HG02610 (cell line): ENCODE measurements at regions not wholly inside any gene's neighbourhood (a gene's known extent, or its start where the extent isn't known, plus 50 kb on each side); places are given as distances from the start of the nearest gene placed in this dataset.

Source experiments
- ATAC-seq: cut with Tn5 transposase; IDR thresholded peaks from one replicate; pipeline ENCODE4 v1.9.1; 2021; ENCODE audit warnings: mild to moderate bottlenecking, moderate library complexity; ENCODE audit not compliant: unreplicated experiment

- ATAC-seq: no peak
These were observed 50.5 kb upstream of the ZNF438 start for GRCh38 chr10:31081937-31082840.

DNA sequence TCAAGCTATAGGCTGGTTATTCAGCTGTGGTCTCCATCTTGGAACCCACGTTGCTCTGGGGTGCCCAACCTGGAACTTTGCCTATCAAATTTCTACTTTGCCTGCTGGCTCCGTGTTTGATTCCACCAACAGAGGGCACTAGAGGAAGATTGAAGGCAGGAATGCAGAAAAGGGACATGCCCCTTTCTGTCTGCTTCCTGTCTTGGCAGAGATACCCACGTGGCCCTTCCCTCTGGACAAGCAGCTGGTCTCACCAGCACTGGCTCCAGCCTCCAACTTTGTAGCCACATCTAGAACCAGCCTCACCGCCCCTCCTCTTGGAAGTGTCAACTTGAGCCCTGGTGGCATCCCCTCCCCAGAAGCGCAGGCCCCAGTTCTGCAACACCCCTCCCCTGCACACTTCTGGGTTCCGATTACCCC, 52.1 kb upstream of the ZNF438 start:
- no peak for ATAC-seq

DNA sequence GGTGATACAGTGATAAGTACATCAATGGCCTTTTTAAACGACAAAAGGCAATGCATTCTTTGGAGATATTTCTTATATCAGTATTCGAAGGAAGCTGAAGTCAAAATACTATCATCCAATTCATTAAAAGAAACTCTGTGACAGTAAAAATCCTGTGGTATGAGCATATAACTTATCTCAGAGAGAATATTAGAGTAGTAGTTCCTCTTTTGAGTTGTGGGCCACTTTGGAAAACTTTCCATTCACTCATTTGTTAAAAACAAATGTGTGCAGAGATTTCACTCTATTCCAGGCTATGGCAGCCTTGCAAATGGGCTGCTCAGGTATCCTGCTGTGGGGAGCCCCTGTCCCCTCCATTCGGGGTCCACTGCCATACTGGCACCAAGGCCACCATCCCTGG, 55.3 kb upstream of the ZNF438 start:
- ATAC-seq: no peak

GRCh38 chr10:31087851-31088250, 56.2 kb upstream of the ZNF438 start:
- ATAC-seq: no peak

GRCh38 chr10:31090894-31091607, 59.4 kb upstream of the ZNF438 start:
- ATAC-seq: peak; percentile 95

- ATAC-seq: no peak
These were observed 64.3 kb upstream of the ZNF438 start for GRCh38 chr10:31095677-31096560.

DNA sequence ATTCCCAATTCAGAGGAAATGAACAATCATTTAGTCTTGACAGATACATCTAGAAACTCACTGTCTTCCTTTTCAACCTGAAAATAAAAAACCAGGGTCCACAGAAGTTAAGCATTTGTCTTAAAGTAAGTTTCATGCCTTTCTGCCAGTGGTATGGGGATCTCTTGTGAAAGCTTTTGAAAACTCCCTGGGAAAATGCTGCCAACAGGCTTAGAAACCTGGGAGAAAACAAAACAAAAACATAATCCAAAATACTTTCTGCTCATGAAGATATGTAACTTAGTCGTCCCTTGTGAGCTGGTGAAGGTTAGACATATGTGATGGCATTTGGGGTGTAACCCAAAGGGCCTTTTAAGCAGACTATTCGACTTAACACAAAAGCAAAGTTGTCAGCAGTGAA, 66.4 kb upstream of the ZNF438 start:
- no peak for ATAC-seq

DNA sequence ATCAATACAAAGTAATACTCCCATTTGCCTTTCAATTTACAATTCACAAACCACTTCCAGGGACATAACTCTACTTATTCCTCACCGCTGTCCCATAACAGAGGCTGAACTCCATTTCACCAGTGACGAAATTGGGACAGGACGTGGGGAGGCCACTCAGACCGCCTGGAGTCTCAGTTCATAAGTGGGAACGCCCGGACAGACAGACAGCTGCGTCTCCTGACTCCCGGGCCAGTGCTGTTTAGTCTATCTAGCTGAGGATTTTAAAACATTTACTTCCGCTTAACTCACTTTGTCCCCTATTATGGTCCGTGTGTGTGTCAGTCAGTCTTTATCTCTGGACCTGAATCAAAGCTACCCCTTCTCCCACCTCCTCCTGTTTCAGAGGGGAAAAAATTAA, 67.4 kb upstream of the ZNF438 start:
- ATAC-seq: no peak

- ATAC-seq: no peak
These were observed 68.0 kb upstream of the ZNF438 start for GRCh38 chr10:31099664-31100063.

GRCh38 chr10:31100115-31100601, 68.5 kb upstream of the ZNF438 start:
- no peak for ATAC-seq

GRCh38 chr10:31100662-31101061, 69.0 kb upstream of the ZNF438 start:
- no peak for ATAC-seq

DNA sequence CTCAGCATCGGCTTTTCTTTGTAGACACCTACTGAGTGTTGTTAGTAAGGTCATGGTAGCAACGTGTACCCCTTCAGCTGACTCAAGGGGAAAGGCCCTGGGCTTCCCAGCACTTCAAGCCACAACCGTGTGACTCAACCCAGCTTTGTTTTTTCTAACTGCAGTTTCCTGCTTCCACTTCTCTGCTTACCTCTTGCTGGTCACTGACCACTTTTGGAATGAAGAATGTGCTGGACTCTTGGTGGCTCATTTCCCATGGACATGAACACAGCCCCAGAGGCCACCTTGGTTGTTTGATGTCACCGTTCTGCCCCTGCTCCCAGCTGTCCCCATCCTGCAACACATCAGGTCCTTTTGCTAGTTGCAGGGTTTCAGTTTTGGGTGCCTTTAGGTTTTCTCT, 69.5 kb upstream of the ZNF438 start:
- peak; percentile 94 for ATAC-seq

DNA sequence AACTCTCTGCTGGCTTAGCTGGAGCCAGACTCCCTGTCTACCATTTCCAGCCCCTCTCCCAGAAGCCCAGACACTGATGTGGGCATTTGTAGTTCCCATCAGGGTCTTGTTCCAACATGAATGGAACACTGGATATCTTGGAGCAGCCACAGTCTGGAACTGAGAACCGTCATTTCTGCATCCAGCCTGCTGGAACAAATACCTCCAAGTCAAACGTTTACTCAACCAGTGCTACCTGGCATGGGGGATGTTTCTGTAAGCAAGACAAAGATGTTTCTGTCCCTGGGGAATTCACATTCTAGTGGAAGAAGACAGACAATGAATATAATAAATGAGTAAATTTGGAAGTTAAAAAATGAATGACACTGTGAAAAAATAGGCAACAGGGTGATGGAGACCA, 70.8 kb upstream of the ZNF438 start:
- ATAC-seq: no peak

DNA sequence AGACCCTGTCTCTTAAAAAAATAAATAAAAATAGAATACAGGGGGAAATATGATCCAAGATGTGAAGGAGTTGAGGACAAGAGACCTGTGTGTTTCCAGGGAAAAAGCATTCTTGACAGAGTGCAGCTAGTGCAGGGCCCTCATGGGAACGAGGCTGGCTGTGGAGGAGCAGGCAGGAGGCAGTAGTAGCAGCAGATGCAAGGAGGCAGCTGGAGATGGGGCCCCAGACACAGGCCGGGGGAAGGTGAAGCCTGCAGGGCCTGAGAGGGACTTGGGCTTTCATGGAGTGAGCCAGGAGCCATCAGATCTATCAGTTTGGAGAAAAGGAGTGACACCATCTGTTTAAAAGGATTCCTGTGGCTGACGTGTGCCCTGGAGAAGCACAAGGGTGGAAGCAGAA, 71.4 kb upstream of the ZNF438 start:
- ATAC-seq: no peak

DNA sequence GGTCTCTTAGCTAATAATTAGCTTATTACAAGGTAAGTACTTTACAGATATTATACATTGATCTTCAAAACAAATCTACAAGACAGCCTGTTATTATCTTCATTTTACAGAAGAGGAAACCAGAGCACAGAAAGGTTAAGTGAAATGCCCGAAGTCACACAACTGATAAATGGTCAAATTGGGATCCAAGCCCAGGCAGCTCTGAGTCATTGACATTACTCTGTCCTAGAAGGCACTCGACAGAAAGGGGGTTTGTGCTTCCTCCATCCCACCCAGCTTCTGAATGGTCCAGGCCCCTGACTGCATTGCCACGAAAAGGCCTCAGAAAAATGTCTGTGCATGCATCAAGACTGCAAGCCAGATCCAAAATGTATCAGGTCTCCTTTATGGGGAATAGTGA, 81.3 kb upstream of the ZNF438 start:
- no peak for ATAC-seq

- no peak for ATAC-seq
These were observed 84.6 kb upstream of the ZNF438 start for GRCh38 chr10:31116226-31116625.

DNA sequence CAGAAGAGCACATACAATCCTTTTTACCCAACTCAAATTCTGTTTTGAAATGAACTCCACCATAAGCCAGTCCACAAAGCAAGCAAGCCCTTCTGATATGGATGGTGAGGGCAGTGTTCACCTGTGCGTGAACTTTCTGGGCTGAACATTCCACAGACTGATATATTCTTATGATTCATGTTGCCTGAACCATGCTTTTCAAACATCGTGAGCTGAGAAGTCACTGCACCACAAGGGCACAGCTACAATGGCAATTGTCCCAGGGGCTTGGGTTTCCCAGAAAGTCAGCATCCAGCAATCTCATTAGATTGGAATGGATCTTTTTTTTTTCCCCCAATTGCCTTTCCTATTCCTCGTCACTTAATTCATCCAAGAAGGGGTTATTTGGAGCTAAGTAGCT, 86.9 kb upstream of the ZNF438 start:
- ATAC-seq: no peak

DNA sequence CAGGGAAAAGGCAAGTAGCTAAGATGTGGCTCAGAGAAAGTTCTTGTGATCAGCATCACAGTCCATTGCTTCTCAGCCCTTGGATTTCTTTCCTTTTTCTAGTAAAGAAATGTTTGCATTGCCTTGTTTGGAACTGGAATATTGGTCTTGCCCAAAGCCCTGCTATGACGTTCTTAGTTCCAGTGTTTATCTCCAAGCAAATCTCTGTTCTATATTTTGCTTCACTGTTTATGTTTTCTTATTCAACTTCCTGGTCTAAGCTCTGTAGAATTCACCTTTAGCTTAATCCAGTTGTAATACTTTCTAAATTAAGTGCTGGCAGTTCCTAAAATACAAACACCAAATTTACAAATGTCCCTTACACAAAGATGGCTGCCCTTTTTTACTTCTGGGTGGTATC, 88.7 kb upstream of the ZNF438 start:
- ATAC-seq: no peak

DNA sequence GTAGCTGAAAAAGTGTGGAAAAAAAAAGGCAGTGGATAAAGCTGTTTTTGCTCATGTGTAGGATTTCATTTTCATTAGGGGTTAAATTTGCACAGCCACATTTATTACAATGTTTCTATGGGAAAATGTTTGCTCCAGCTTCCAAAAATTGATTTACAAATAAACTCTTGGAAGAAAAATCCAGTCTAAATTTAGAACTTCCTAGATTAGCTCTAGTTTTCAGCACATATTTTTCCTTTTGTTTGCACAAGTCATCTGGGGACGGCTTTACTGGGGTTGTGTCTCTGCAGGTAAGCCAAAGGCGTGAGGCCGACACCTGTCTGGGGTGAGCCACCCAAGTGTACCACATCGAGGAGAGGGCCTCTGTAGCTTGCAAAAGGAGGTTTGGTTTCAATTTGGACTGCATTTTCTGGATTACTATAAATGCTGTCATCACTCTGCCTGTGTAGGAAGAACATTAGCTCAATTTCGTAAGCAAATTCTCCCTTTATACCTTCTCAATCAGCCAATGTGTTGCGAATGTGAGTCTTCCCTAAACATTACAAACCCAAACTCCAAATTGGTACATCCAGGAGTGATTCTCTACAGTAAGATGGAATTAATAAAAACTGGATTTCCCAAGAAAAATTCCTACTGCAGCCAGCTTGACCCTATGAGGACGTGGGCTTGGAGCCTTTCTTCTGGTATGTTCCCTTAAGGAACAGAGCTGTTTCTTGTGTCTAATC, 89.5 kb upstream of the ZNF438 start:
- no peak for ATAC-seq

DNA sequence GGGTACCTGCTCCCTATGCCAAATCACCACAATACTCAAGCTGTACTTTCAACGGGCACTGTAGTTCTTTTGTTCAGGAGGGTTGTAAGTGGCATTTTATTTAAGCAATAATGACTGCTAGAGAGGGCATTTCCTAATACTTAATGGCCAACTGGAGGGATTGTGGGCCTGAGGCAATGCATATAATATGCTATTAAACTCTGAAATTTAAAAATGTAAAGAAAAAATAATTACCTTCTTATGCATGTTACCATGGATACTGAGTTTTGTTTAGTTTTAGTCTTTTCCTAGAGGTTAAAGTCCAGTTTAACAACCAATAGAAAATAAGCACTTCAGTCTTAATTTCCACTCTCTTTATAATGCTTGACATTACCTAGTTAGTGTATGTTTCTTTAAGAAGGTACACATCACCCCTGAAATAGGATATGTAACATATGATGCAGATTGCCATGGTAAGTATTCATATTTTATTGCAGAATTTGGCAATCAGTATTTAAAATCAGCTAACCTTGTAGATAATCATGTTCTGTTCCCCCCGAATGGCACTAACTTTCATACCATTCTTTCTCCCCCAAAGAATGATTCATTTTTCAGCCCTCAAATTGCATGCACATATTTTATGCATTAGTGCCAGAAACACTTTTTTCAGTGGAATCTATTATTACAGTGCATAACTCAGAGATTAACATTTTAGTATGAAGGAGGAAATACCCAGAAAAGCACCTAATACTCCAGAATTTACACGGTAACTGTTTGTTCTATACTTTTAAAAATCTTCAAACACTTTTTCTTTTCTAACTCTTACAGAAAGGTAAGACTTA, 90.3 kb upstream of the ZNF438 start:
- no peak for ATAC-seq
